ENCODE measurements at regions not wholly inside any gene's neighbourhood (a gene's known extent, or its start where the extent isn't known, plus 50 kb on each side); places are given as distances from the start of the nearest gene placed in this dataset.

GRCh38 chr13:107018285-107018684 is 450.3 kb upstream of the ARGLU1 start:
- no peaks in the 10 kb centered on the region for H3K9me1 ChIP-seq (ENCODE audit: control insufficient read depth, insufficient read depth, low read length)
- CTCF ChIA-PET (ENCODE audit: low intra/inter-chr PET ratio), result no interaction called here
- no peak for DNase-seq (ENCODE audit: extremely low read depth in 1 of 4, low spot score in 3 of 4)
- H3K4me1 ChIP-seq (replicated peaks in 1 of 2; ENCODE audit: control insufficient read depth in 2 of 2, insufficient read depth in 2 of 2, low read length in 2 of 2), result no peaks in the 10 kb centered on the region
- no TSS peak for BruUV-seq (replicated peaks)
- in situ Hi-C loops (cut with MboI) (no loop called here), intact Hi-C loops (cut with micrococcal nuclease) (no loop called here)
- H4K20me1 ChIP-seq (replicated peaks; ENCODE audit: control insufficient read depth, insufficient read depth, low read length), result no peaks in the 10 kb centered on the region
- WGBS (ENCODE audit: insufficient coverage, low coverage, missing lambda C conversion rate), result 0% methylated on average over 3 of the region's 4 CpGs
- no peaks in the 10 kb centered on the region for H3K9me3 ChIP-seq (replicated peaks; ENCODE audit: control insufficient read depth, insufficient read depth, low read depth, low read length)
- H3K9ac ChIP-seq (ENCODE audit: insufficient read depth in 1 of 2, low read depth in 2 of 2, low read length in 2 of 2), result no peak overlapping the region
- POLR2A ChIA-PET, result no interaction called here
- H3K4me3 ChIP-seq, result no peak overlapping the region
- ATAC-seq, result no peak
- H2AFZ ChIP-seq (ENCODE audit: low read depth, low read length), result no peak overlapping the region
- no peaks in the 10 kb centered on the region for H3K36me3 ChIP-seq (ENCODE audit: control insufficient read depth, insufficient read depth, low read length)
- no peak overlapping the region for H3K4me2 ChIP-seq (ENCODE audit: insufficient read depth, low read length)
- no peaks in the 10 kb centered on the region for H3K27me3 ChIP-seq (ENCODE audit: control insufficient read depth in 2 of 2, insufficient read depth in 2 of 2, low read length in 2 of 2)
- H3K79me2 ChIP-seq (ENCODE audit: control insufficient read depth, insufficient read depth, low read length), result no peaks in the 10 kb centered on the region
- H3K27ac ChIP-seq (ENCODE audit: extremely low read depth, low read depth, low read length), result no peak overlapping the region
- no peak for FAIRE-seq
- TF ChIP-seq BCL6 (CRISPR knock-in tag; IDR thresholded peaks at IDR 0.05), result no peak

- no peak for TF ChIP-seq HNRNPUL1 (IDR thresholded peaks at IDR 0.05; ENCODE audit: low read length)
- no peak for TF ChIP-seq BRF1 (IDR thresholded peaks at IDR 0.05; ENCODE audit: borderline replicate concordance, extremely low read depth, insufficient read length)
- BruUV-seq (replicated peaks), result no TSS peak
- ATAC-seq (no peak), DNase-seq (ENCODE audit: extremely low read depth in 1 of 4, low spot score in 3 of 4) (no peak), FAIRE-seq (no peak)
- 0% methylated on average over 2 of the region's 2 CpGs for WGBS (ENCODE audit: insufficient coverage, low coverage, missing lambda C conversion rate)
- Histone ChIP-seq H3K4me2 (ENCODE audit: insufficient read depth, low read length) (no peak overlapping the region), H3K4me1 (replicated peaks in 1 of 2; ENCODE audit: control insufficient read depth in 2 of 2, insufficient read depth in 2 of 2, low read length in 2 of 2) (no peaks in the 10 kb centered on the region), H3K4me3 (no peak overlapping the region), H3K36me3 (ENCODE audit: control insufficient read depth, insufficient read depth, low read length) (no peaks in the 10 kb centered on the region), H3K9me3 (replicated peaks; ENCODE audit: control insufficient read depth, insufficient read depth, low read depth, low read length) (no peaks in the 10 kb centered on the region), H3K27me3 (ENCODE audit: control insufficient read depth in 2 of 2, insufficient read depth in 2 of 2, low read length in 2 of 2) (no peaks in the 10 kb centered on the region), H4K20me1 (replicated peaks; ENCODE audit: control insufficient read depth, insufficient read depth, low read length) (no peaks in the 10 kb centered on the region), H3K79me2 (ENCODE audit: control insufficient read depth, insufficient read depth, low read length) (no peaks in the 10 kb centered on the region), H2AFZ (ENCODE audit: low read depth, low read length) (no peak overlapping the region), H3K27ac (ENCODE audit: extremely low read depth, low read depth, low read length) (no peak overlapping the region), H3K9me1 (ENCODE audit: control insufficient read depth, insufficient read depth, low read length) (no peaks in the 10 kb centered on the region), H3K9ac (ENCODE audit: insufficient read depth in 1 of 2, low read depth in 2 of 2, low read length in 2 of 2) (no peak overlapping the region)
- CTCF ChIA-PET (ENCODE audit: low intra/inter-chr PET ratio), result no interaction called here
- intact Hi-C loops (cut with micrococcal nuclease), result no loop called here
- in situ Hi-C loops (cut with MboI), result no loop called here
- POLR2A ChIA-PET, result no interaction called here
Measured at GRCh38 chr13:107006661-107007060, 438.7 kb upstream of the ARGLU1 start.

Measured in K562 (cell line).